Psoas muscle (tissue), 7 donors: ENCODE measurements at regions not wholly inside any gene's neighbourhood (a gene's known extent, or its start where the extent isn't known, plus 50 kb on each side); places are given as distances from the start of the nearest gene placed in this dataset.

Source experiments
- ATAC-seq, 4 donors: fragments of 200-7000 bp; cut with Tn5 transposase; one replicate each; pipeline ENCODE4 v1.9.1; 2020; ENCODE audit warnings: moderate library complexity in 3 of 4, mild to moderate bottlenecking in 2 of 4
- DNase-seq, 2 donors: peaks; one replicate each; pipeline ENCODE4 v3.0.0-alpha.2; 2020
- H3K27ac ChIP-seq: fragments of 200-600 bp; one replicate; pipeline ENCODE4 v1.8.0; 2022
- H3K27me3 ChIP-seq, 3 donors: fragments of 200-600 bp in 1 of 3; one replicate each; pipeline versions ENCODE4 v1.6.1 to v1.8.0; 2013 to 2022; ENCODE audit warnings: low read length in 2 of 3, mild to moderate bottlenecking in 2 of 3, moderate library complexity in 1 of 3; ENCODE audit not compliant: insufficient read depth in 3 of 3
- H3K36me3 ChIP-seq, 2 donors: fragments of 200-600 bp in 1 of 2; one replicate each; pipeline versions ENCODE4 v1.6.1 to v1.8.0; 2013 to 2022; ENCODE audit warnings: low read depth in 1 of 2, mild to moderate bottlenecking in 1 of 2, moderate library complexity in 1 of 2; ENCODE audit not compliant: insufficient read depth in 1 of 2
- H3K4me1 ChIP-seq: fragments of 200-600 bp; one replicate; pipeline ENCODE4 v1.8.0; 2022
- H3K4me3 ChIP-seq: fragments of 200-600 bp; one replicate; pipeline ENCODE4 v1.8.0; 2022; ENCODE audit warnings: mild to moderate bottlenecking
- H3K9me3 ChIP-seq: fragments of 200-600 bp; one replicate; pipeline ENCODE4 v1.8.0; 2022
- WGBS, 3 donors: extraction: QIAGEN DNeasy Blood & Tissue Kit; methylation state at CpG; one replicate each; pipeline versions ENCODE4 v1.1.6 to v1.1.7; 2013; 5-methylcytosine and 5-hydroxymethylcytosine counted together
- intact Hi-C, 2 donors: fragments of 100-400 bp; cut with DNase I; formaldehyde crosslinking; loops; one replicate each; pipeline versions ENCODE4 v1.11.0 to v1.14.2; 2022
- TF ChIP-seq, protein P1 (sequence below): fragments of 200-600 bp; IDR thresholded peaks from one replicate; pipeline ENCODE4 v1.8.0; 2022; ENCODE audit warnings: antibody characterized with exemption
- donor health status: healthy with polysubstance abuse.
- donor health status: DM: no; HTN: no; CAD: no; lungs with moderate emphysema.
- donor health status: Bipolar disorder and iron deficiency.
- donor health status: healthy.
- donor health status: DM: yes; HTN: yes; CAD: no.
- donor health status: DM: no; HTN: no; CAD: no.
- donor health status: DM: yes; HTN: yes; CAD: no.

GRCh38 chr3:72383230-72383629 lies 465.0 kb downstream of the SHQ1 start:
- ATAC-seq (no peak), DNase-seq (no peak)
- Histone ChIP-seq H3K27me3 (no peaks in the 10 kb centered on the region), H3K9me3 (no peaks in the 10 kb centered on the region), H3K36me3 (peaks cover 0 to 8% of the 10 kb centered on the region in 2 donors), H3K27ac (no peak overlapping the region), H3K4me1 (peaks cover 46% of the 10 kb centered on the region), H3K4me3 (no peak overlapping the region)
- 91 to 96% (median 93%) methylated on average over 4 of the region's 4 CpGs for WGBS, 3 donors
- intact Hi-C loops, result no loop called here
- TF ChIP-seq, protein P1, sequence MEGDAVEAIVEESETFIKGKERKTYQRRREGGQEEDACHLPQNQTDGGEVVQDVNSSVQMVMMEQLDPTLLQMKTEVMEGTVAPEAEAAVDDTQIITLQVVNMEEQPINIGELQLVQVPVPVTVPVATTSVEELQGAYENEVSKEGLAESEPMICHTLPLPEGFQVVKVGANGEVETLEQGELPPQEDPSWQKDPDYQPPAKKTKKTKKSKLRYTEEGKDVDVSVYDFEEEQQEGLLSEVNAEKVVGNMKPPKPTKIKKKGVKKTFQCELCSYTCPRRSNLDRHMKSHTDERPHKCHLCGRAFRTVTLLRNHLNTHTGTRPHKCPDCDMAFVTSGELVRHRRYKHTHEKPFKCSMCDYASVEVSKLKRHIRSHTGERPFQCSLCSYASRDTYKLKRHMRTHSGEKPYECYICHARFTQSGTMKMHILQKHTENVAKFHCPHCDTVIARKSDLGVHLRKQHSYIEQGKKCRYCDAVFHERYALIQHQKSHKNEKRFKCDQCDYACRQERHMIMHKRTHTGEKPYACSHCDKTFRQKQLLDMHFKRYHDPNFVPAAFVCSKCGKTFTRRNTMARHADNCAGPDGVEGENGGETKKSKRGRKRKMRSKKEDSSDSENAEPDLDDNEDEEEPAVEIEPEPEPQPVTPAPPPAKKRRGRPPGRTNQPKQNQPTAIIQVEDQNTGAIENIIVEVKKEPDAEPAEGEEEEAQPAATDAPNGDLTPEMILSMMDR, result no peak

- ATAC-seq, result peak in 1 of 4 donors; percentile 17
- WGBS, 3 donors, result 61 to 73% (median 72%) methylated on average over 4 of the region's 4 CpGs
These were observed 465.8 kb downstream of the SHQ1 start for GRCh38 chr3:72382460-72382859.

DNA sequence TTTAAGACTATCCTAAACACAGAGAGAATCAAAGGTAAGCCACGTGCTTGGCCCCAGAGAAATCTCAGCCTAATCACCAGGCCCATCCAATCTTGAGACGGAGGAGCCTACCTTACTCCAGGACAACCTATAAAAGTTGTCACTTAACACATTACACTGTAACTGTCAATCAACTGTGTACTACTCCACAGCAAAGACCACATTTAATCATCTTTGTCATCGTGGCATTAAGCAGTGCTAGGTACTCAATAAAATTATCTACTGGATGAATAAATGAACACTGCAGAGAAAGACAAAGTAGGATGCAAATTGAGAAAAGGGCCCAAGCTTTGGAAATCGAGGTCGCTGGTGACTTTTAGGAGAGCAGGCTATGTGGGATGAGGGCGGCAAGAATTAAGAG lies 466.7 kb downstream of the SHQ1 start:
- Histone ChIP-seq H3K27ac (no peak overlapping the region), H3K4me1 (peaks cover 46% of the 10 kb centered on the region), H3K4me3 (no peak overlapping the region), H3K27me3 (no peaks in the 10 kb centered on the region), H3K9me3 (no peaks in the 10 kb centered on the region), H3K36me3 (peaks cover 0 to 17% of the 10 kb centered on the region in 2 donors)
- no peak for ATAC-seq
- intact Hi-C loops, result no loop called here
- 77 to 83% (median 79%) methylated on average over 6 of the region's 6 CpGs for WGBS, 3 donors
- TF ChIP-seq, protein P1, result no peak
- DNase-seq, result no peak

More at GRCh38 chr3:72382460-72382859, 465.8 kb downstream of the SHQ1 start:
- H3K27ac ChIP-seq, result no peak overlapping the region
- peaks cover 0 to 11% of the 10 kb centered on the region in 2 donors for H3K36me3 ChIP-seq
- TF ChIP-seq, protein P1, result no peak
- H3K4me3 ChIP-seq, result no peak overlapping the region
- DNase-seq, result no peak
- peaks cover 46% of the 10 kb centered on the region for H3K4me1 ChIP-seq
- H3K27me3 ChIP-seq, result no peaks in the 10 kb centered on the region
- intact Hi-C loops, result no loop called here
- H3K9me3 ChIP-seq, result no peaks in the 10 kb centered on the region

- TF ChIP-seq, protein P1, result no peak
- WGBS, 3 donors, result 94 to 99% (median 96%) methylated on average over 8 of the region's 8 CpGs
- peaks cover 0 to 24% of the 10 kb centered on the region in 2 donors for H3K36me3 ChIP-seq
- H3K4me1 ChIP-seq, result peaks cover 46% of the 10 kb centered on the region
- H3K27me3 ChIP-seq, result no peaks in the 10 kb centered on the region
- peak in 3 of 4 donors; percentile 7 to 35 (median 17) for ATAC-seq
- intact Hi-C loops, result no loop called here
- no peak for DNase-seq
- no peaks in the 10 kb centered on the region for H3K9me3 ChIP-seq
- H3K27ac ChIP-seq, result no peak overlapping the region
- H3K4me3 ChIP-seq, result no peak overlapping the region
These were observed 467.3 kb downstream of the SHQ1 start for GRCh38 chr3:72380711-72381493.
